ENCODE measurements at regions not wholly inside any gene's neighbourhood (a gene's known extent, or its start where the extent isn't known, plus 50 kb on each side); places are given as distances from the start of the nearest gene placed in this dataset.
"Not testable (repeated sequence)": the region's sequence is repeated elsewhere in the genome, so short reads cannot be mapped to it uniquely, and the experiment has no call there.

- DNase-seq: no peak
These were observed 326.8 kb upstream of the SGCD start for GRCh38 chr5:156000115-156000514.

GRCh38 chr5:156004754-156005153, 322.2 kb upstream of the SGCD start:
- no peak for DNase-seq

- DNase-seq: no peak
These were observed 320.8 kb upstream of the SGCD start for GRCh38 chr5:156006026-156006647.

GRCh38 chr5:156008844-156009243, 318.1 kb upstream of the SGCD start:
- no peak for DNase-seq

- no peak for DNase-seq
These were observed 317.4 kb upstream of the SGCD start for GRCh38 chr5:156009583-156009982.

GRCh38 chr5:156015137-156015536, 311.8 kb upstream of the SGCD start:
- no peak for DNase-seq

- DNase-seq: no peak
These were observed 307.8 kb upstream of the SGCD start for GRCh38 chr5:156019130-156019529.

GRCh38 chr5:156019571-156020180, 307.3 kb upstream of the SGCD start:
- no peak for DNase-seq

GRCh38 chr5:156020647-156021046, 306.3 kb upstream of the SGCD start:
- no peak for DNase-seq

- DNase-seq: no peak
These were observed 305.1 kb upstream of the SGCD start for GRCh38 chr5:156021866-156022265.

- DNase-seq: no peak
These were observed 301.3 kb upstream of the SGCD start for GRCh38 chr5:156025656-156026055.

- no peak for DNase-seq
These were observed 295.8 kb upstream of the SGCD start for GRCh38 chr5:156031181-156031580.

- no peak for DNase-seq
These were observed 290.3 kb upstream of the SGCD start for GRCh38 chr5:156036640-156037039.

GRCh38 chr5:156037151-156037909, 289.6 kb upstream of the SGCD start:
- DNase-seq: no peak

GRCh38 chr5:156042726-156043125, 284.2 kb upstream of the SGCD start:
- DNase-seq: no peak

- no peak for DNase-seq
These were observed 283.6 kb upstream of the SGCD start for GRCh38 chr5:156043351-156043750.

GRCh38 chr5:156051972-156052371, 275.0 kb upstream of the SGCD start:
- no peak for DNase-seq

- no peak for DNase-seq
These were observed 274.3 kb upstream of the SGCD start for GRCh38 chr5:156052656-156053055.

- no peak for DNase-seq
These were observed 273.9 kb upstream of the SGCD start for GRCh38 chr5:156053056-156053455.

- no peak for DNase-seq
These were observed 250.1 kb upstream of the SGCD start for GRCh38 chr5:156076912-156077311.

- DNase-seq: no peak
These were observed 239.3 kb upstream of the SGCD start for GRCh38 chr5:156087577-156088110.

GRCh38 chr5:156089955-156090940, 236.7 kb upstream of the SGCD start:
- not testable (repeated sequence) for DNase-seq

GRCh38 chr5:156093024-156093423, 233.9 kb upstream of the SGCD start:
- DNase-seq: no peak
